Endodermal cell (in vitro differentiated cells): ENCODE measurements at regions not wholly inside any gene's neighbourhood (a gene's known extent, or its start where the extent isn't known, plus 50 kb on each side); places are given as distances from the start of the nearest gene placed in this dataset.

Experiments
- DNase-seq: peaks from one replicate; pipeline ENCODE4 v3.0.0-alpha.2; 2017
- H3K27ac ChIP-seq: 2 replicates; pipeline ENCODE4 v1.5.1; 2013; ENCODE audit warnings: mild to moderate bottlenecking, low read depth, low read length, moderate library complexity
- H3K27me3 ChIP-seq: 2 replicates; pipeline ENCODE4 v1.6.1; 2013; ENCODE audit warnings: mild to moderate bottlenecking, low read length, moderate library complexity; ENCODE audit not compliant: insufficient read depth, control insufficient read depth, poor library complexity, severe bottlenecking
- H3K36me3 ChIP-seq: 2 replicates; pipeline ENCODE4 v1.7.0; 2013; ENCODE audit warnings: mild to moderate bottlenecking, low read length, moderate library complexity; ENCODE audit not compliant: control insufficient read depth, insufficient read depth
- H3K4me1 ChIP-seq: one replicate; pipeline ENCODE4 v1.7.0; 2013; ENCODE audit warnings: low read length; ENCODE audit not compliant: control insufficient read depth, insufficient read depth
- H3K4me3 ChIP-seq: 2 replicates; pipeline ENCODE4 v1.5.1; 2013; ENCODE audit warnings: mild to moderate bottlenecking, low read length, moderate library complexity
- H3K9ac ChIP-seq: 2 replicates; pipeline ENCODE4 v1.6.1; 2013; ENCODE audit warnings: mild to moderate bottlenecking, low read length, moderate library complexity; ENCODE audit not compliant: poor library complexity, severe bottlenecking; ENCODE audit errors: extremely low read depth
- H3K9me3 ChIP-seq: 2 replicates; pipeline ENCODE4 v1.6.1; 2013; ENCODE audit warnings: mild to moderate bottlenecking, low read length, moderate library complexity; ENCODE audit not compliant: control insufficient read depth
- H3K27ac Mint-ChIP-seq: 2 replicates; pipeline ENCODE4 v1.8.0; 2020; ENCODE audit warnings: mixed read lengths
- H3K27me3 Mint-ChIP-seq: 2 replicates; pipeline ENCODE4 v1.8.0; 2021; ENCODE audit warnings: mild to moderate bottlenecking, mixed read lengths; ENCODE audit not compliant: insufficient read depth
- H3K36me3 Mint-ChIP-seq: 2 replicates; pipeline ENCODE4 v1.8.0; 2020; ENCODE audit warnings: low read depth, mixed read lengths
- H3K4me1 Mint-ChIP-seq: 2 replicates; pipeline ENCODE4 v1.8.0; 2020; ENCODE audit warnings: mixed read lengths
- H3K4me3 Mint-ChIP-seq: 2 replicates; pipeline ENCODE4 v1.8.0; 2020; ENCODE audit warnings: mild to moderate bottlenecking, moderate library complexity, mixed read lengths
- H3K9me3 Mint-ChIP-seq: 2 replicates; pipeline ENCODE4 v1.8.0; 2020; ENCODE audit warnings: mild to moderate bottlenecking, mixed read lengths
- WGBS, 2 experiments: methylation state at CpG; one replicate each; pipeline versions ENCODE4 v1.1.5 to v1.1.7; 2013; ENCODE audit warnings: missing lambda C conversion rate in 2 of 2, mixed read lengths in 1 of 2; ENCODE audit not compliant: insufficient coverage in 1 of 2, insufficient read length in 1 of 2; 5-methylcytosine and 5-hydroxymethylcytosine counted together
- TF ChIP-seq, protein P1 (sequence below): fragments of 200-600 bp; sonication (generic); conservative IDR thresholded peaks from 2 replicates; pipeline ENCODE4 v1.5.0; 2021; ENCODE audit warnings: antibody characterized with exemption, mild to moderate bottlenecking

DNA sequence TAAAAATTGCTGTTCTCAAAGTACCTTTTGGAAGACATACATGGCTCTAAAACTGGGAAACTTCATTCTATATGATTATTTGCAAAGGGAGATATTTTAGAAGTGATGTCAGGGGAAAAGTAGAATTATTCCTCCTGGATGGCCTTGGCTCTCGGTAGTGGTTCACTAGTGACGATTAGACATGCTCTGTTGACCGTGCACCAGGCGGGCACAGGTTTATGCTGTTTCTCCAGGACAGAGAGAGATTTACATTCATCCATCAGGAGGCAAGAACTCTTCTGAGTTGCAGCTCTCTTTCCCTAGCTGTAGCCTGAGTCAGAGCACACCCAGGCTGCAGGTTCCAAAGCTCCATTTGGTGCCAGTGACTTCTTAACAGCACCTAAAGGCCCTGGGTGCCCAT is 184.9 kb upstream of the WDR11 start:
- Mint-ChIP-seq H3K4me1 (peaks cover 17% of the 10 kb centered on the region), H3K9me3 (no peaks in the 10 kb centered on the region), H3K27ac (no peak overlapping the region), H3K27me3 (no peaks in the 10 kb centered on the region), H3K36me3 (no peaks in the 10 kb centered on the region), H3K4me3 (no peak overlapping the region)
- TF ChIP-seq, protein P1, sequence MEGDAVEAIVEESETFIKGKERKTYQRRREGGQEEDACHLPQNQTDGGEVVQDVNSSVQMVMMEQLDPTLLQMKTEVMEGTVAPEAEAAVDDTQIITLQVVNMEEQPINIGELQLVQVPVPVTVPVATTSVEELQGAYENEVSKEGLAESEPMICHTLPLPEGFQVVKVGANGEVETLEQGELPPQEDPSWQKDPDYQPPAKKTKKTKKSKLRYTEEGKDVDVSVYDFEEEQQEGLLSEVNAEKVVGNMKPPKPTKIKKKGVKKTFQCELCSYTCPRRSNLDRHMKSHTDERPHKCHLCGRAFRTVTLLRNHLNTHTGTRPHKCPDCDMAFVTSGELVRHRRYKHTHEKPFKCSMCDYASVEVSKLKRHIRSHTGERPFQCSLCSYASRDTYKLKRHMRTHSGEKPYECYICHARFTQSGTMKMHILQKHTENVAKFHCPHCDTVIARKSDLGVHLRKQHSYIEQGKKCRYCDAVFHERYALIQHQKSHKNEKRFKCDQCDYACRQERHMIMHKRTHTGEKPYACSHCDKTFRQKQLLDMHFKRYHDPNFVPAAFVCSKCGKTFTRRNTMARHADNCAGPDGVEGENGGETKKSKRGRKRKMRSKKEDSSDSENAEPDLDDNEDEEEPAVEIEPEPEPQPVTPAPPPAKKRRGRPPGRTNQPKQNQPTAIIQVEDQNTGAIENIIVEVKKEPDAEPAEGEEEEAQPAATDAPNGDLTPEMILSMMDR, result no peak
- Histone ChIP-seq H3K4me3 (no peak overlapping the region), H3K9ac (no peak overlapping the region), H3K36me3 (no peaks in the 10 kb centered on the region), H3K27me3 (no peaks in the 10 kb centered on the region), H3K27ac (no peak overlapping the region), H3K4me1 (peaks cover 3% of the 10 kb centered on the region), H3K9me3 (no peaks in the 10 kb centered on the region)
- no peak for DNase-seq
- 93 to 96% methylated on average over 3 to 4 of the region's 4 CpGs for WGBS, 2 experiments

GRCh38 chr10:120667276-120667675 is 183.9 kb upstream of the WDR11 start:
- H3K9me3 Mint-ChIP-seq, result no peaks in the 10 kb centered on the region
- H3K4me3 ChIP-seq, result no peak overlapping the region
- WGBS, 2 experiments, result 67% methylated on average over 3 of the region's 4 CpGs
- peak overlapping the region; percentile 24 for H3K27ac Mint-ChIP-seq
- H3K4me1 Mint-ChIP-seq, result peaks cover 23% of the 10 kb centered on the region
- TF ChIP-seq, protein P1, result no peak
- no peak overlapping the region for H3K9ac ChIP-seq
- H3K36me3 Mint-ChIP-seq, result no peaks in the 10 kb centered on the region
- H3K27ac ChIP-seq, result no peak overlapping the region
- H3K36me3 ChIP-seq, result no peaks in the 10 kb centered on the region
- no peaks in the 10 kb centered on the region for H3K27me3 Mint-ChIP-seq
- DNase-seq, result no peak
- no peak overlapping the region for H3K4me3 Mint-ChIP-seq
- peaks cover 3% of the 10 kb centered on the region for H3K4me1 ChIP-seq
- H3K9me3 ChIP-seq, result no peaks in the 10 kb centered on the region
- no peaks in the 10 kb centered on the region for H3K27me3 ChIP-seq

GRCh38 chr10:120671491-120671890 is 179.7 kb upstream of the WDR11 start:
- peak; percentile 75 for DNase-seq
- Mint-ChIP-seq H3K27me3 (peaks cover 2% of the 10 kb centered on the region), H3K9me3 (peaks cover 24% of the 10 kb centered on the region)

More at GRCh38 chr10:120671491-120671890, 179.7 kb upstream of the WDR11 start:
- Histone ChIP-seq H3K4me3 (no peak overlapping the region), H3K9me3 (peaks cover 16% of the 10 kb centered on the region), H3K36me3 (no peaks in the 10 kb centered on the region), H3K9ac (no peak overlapping the region), H3K27me3 (no peaks in the 10 kb centered on the region), H3K27ac (no peak overlapping the region), H3K4me1 (peaks cover 3% of the 10 kb centered on the region)
- 72% methylated on average over 2 of the region's 2 CpGs; no CpG with 5 or more reads in 1 of the 2 experiments for WGBS, 2 experiments
- H3K36me3 Mint-ChIP-seq, result no peaks in the 10 kb centered on the region
- H3K4me3 Mint-ChIP-seq, result no peak overlapping the region
- TF ChIP-seq, protein P1, result no peak
- peaks cover 16% of the 10 kb centered on the region for H3K4me1 Mint-ChIP-seq
- peak overlapping the region; percentile 31 for H3K27ac Mint-ChIP-seq
